Osteoblast (primary cell): ENCODE measurements at regions not wholly inside any gene's neighbourhood (a gene's known extent, or its start where the extent isn't known, plus 50 kb on each side); places are given as distances from the start of the nearest gene placed in this dataset.

Source experiments
- DNase-seq: peaks from one replicate; pipeline ENCODE4 v3.0.0; 2011; ENCODE audit warnings: low spot score, mixed read lengths; ENCODE audit not compliant: insufficient read length; ENCODE audit errors: missing footprints
- H2AFZ ChIP-seq: 2 replicates; pipeline ENCODE4 v1.6.0; 2011; ENCODE audit warnings: mild to moderate bottlenecking, low read length
- H3K27ac ChIP-seq: 2 replicates; pipeline ENCODE4 v1.5.1; 2011; ENCODE audit warnings: mild to moderate bottlenecking, low read depth, low read length, moderate library complexity
- H3K27me3 ChIP-seq: 2 replicates; pipeline ENCODE4 v1.6.0; 2012; ENCODE audit warnings: mild to moderate bottlenecking, control low read depth, inconsistent platforms, low read length, moderate library complexity; ENCODE audit not compliant: insufficient read depth
- H3K36me3 ChIP-seq: 2 replicates; pipeline ENCODE4 v1.5.1; 2011; ENCODE audit warnings: mild to moderate bottlenecking, low read length, control low read depth, moderate library complexity; ENCODE audit not compliant: insufficient read depth
- H3K4me1 ChIP-seq: 2 replicates; pipeline ENCODE4 v1.5.1; 2011; ENCODE audit warnings: mild to moderate bottlenecking, low read length, control low read depth, moderate library complexity; ENCODE audit not compliant: insufficient read depth
- H3K4me2 ChIP-seq: 2 replicates; pipeline ENCODE4 v1.6.0; 2011; ENCODE audit warnings: mild to moderate bottlenecking, low read length; ENCODE audit not compliant: insufficient read depth
- H3K4me3 ChIP-seq: fragments of 200-600 bp; sonication (generic); 3 replicates; pipeline ENCODE4 v1.5.1; 2012; ENCODE audit warnings: mild to moderate bottlenecking, low read length, inconsistent platforms; ENCODE audit not compliant: insufficient read depth
- H3K79me2 ChIP-seq: 2 replicates; pipeline ENCODE4 v1.6.0; 2012; ENCODE audit warnings: mild to moderate bottlenecking, low read length, control low read depth, inconsistent platforms; ENCODE audit not compliant: insufficient read depth
- H3K9me3 ChIP-seq: 2 replicates; pipeline ENCODE4 v1.5.1; 2011; ENCODE audit warnings: low read depth, low read length, control low read depth
- H4K20me1 ChIP-seq: 2 replicates; pipeline ENCODE4 v1.6.0; 2012; ENCODE audit warnings: mild to moderate bottlenecking, low read length, control low read depth; ENCODE audit not compliant: insufficient read depth
- CTCF ChIP-seq: IDR thresholded peaks from 2 replicates; pipeline ENCODE4 v1.5.1; 2011; ENCODE audit warnings: mild to moderate bottlenecking, low read depth, low read length, moderate library complexity; ENCODE audit errors: extremely low read depth

GRCh38 chr11:19510468-19510867 lies 202.2 kb upstream of the NAV2 start:
- no peaks in the 10 kb centered on the region for H3K9me3 ChIP-seq
- no peak overlapping the region for H3K4me2 ChIP-seq
- no peaks in the 10 kb centered on the region for H4K20me1 ChIP-seq
- no peak overlapping the region for H3K4me3 ChIP-seq
- no peak overlapping the region for H2AFZ ChIP-seq
- H3K27ac ChIP-seq: no peak overlapping the region
- H3K36me3 ChIP-seq: no peaks in the 10 kb centered on the region
- no peak for TF ChIP-seq CTCF
- peaks cover 2% of the 10 kb centered on the region for H3K27me3 ChIP-seq
- peaks cover 35% of the 10 kb centered on the region for H3K4me1 ChIP-seq
- no peaks in the 10 kb centered on the region for H3K79me2 ChIP-seq
- no peak for DNase-seq

- peaks cover 35% of the 10 kb centered on the region for H3K4me1 ChIP-seq
- no peak overlapping the region for H3K4me3 ChIP-seq
Observed at GRCh38 chr11:19509215-19509614, 203.4 kb upstream of the NAV2 start.

GRCh38 chr11:19508165-19508564 lies 204.5 kb upstream of the NAV2 start:
- no peak for TF ChIP-seq CTCF
- no peak overlapping the region for H3K4me3 ChIP-seq
- H3K36me3 ChIP-seq: no peaks in the 10 kb centered on the region
- no peak overlapping the region for H3K27ac ChIP-seq
- H4K20me1 ChIP-seq: no peaks in the 10 kb centered on the region
- no peaks in the 10 kb centered on the region for H3K9me3 ChIP-seq
- no peaks in the 10 kb centered on the region for H3K79me2 ChIP-seq
- no peak overlapping the region for H2AFZ ChIP-seq
- peaks cover 2% of the 10 kb centered on the region for H3K27me3 ChIP-seq
- H3K4me1 ChIP-seq: peaks cover 35% of the 10 kb centered on the region
- H3K4me2 ChIP-seq: no peak overlapping the region
- DNase-seq: peak; percentile 76

More at GRCh38 chr11:19509215-19509614, 203.4 kb upstream of the NAV2 start:
- Histone ChIP-seq H2AFZ (no peak overlapping the region), H3K79me2 (no peaks in the 10 kb centered on the region), H3K9me3 (no peaks in the 10 kb centered on the region), H4K20me1 (no peaks in the 10 kb centered on the region), H3K4me2 (no peak overlapping the region), H3K36me3 (no peaks in the 10 kb centered on the region), H3K27ac (no peak overlapping the region), H3K27me3 (peaks cover 2% of the 10 kb centered on the region)
- DNase-seq: no peak
- no peak for TF ChIP-seq CTCF

GRCh38 chr11:19506816-19507486 lies 205.7 kb upstream of the NAV2 start:
- Histone ChIP-seq H4K20me1 (no peaks in the 10 kb centered on the region), H2AFZ (no peak overlapping the region)

More at GRCh38 chr11:19506816-19507486, 205.7 kb upstream of the NAV2 start:
- Histone ChIP-seq H3K27ac (no peak overlapping the region), H3K9me3 (no peaks in the 10 kb centered on the region), H3K36me3 (no peaks in the 10 kb centered on the region), H3K4me3 (no peak overlapping the region), H3K79me2 (no peaks in the 10 kb centered on the region), H3K4me1 (peaks cover 29% of the 10 kb centered on the region), H3K27me3 (peaks cover 2% of the 10 kb centered on the region), H3K4me2 (no peak overlapping the region)
- TF ChIP-seq CTCF: no peak
- DNase-seq: no peak
